ENCODE measurements at regions not wholly inside any gene's neighbourhood (a gene's known extent, or its start where the extent isn't known, plus 50 kb on each side); places are given as distances from the start of the nearest gene placed in this dataset.
"Not testable (repeated sequence)": the region's sequence is repeated elsewhere in the genome, so short reads cannot be mapped to it uniquely, and the experiment has no call there.

DNA sequence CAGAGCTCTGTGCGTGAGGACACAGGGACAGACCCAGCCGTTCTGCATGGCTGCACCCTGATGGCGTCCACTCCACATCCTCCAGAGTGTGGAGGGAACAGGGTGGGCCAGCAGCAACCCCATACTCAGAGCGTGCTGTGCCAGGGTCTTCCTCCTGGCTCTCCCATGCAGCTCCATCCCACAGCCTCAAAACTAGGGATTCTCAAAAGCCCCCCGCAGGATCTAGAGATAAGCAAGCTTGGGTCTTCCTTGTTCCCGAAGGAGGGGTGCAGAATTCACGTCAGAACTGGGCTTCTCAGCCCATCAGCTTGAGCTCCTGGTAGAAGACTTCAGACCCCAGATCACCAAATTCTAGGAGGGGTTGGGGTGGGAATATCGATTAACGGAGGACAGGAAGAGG lies 858.8 kb downstream of the TBC1D22A start:
- no peak for DNase-seq

DNA sequence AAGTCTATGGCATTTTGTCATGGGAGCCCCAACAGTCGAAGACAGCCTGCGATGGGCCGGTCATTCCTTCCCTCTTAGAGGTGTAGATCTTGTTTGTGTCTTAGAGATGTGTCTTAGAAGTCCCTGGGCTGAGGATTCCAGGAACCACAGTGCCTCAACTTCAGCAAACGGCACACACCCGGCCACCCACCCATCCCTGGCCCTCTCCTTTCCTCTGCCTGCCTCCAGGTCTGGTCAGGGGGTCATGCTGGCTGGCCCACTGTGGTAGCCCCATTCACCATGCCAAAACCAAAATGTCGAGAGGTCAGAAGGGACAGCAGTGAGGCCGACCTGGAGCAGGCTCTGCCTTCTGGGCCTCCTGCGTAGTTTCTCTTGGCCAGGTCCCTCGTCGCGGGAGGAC lies 857.9 kb downstream of the TBC1D22A start:
- DNase-seq: no peak

DNA sequence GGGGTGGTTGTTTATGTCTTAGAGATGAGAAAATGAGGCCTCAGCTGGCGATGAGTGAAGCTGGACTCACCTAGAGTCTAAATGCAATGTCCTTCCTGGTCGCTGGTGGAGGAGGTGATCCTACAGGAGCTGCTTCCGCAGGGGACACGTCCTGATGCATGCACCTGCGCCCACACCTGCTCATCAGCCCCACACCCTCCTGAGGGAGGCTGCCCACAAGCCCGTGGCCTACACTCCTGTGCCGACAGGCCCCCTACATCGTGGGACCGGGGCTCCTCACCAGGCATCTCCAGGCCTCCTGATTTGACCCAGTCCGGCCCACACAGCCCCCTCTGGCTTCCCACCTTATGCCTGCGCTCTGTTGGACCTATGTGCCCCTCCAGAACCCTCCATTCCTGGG lies 857.2 kb downstream of the TBC1D22A start:
- DNase-seq: no peak

DNA sequence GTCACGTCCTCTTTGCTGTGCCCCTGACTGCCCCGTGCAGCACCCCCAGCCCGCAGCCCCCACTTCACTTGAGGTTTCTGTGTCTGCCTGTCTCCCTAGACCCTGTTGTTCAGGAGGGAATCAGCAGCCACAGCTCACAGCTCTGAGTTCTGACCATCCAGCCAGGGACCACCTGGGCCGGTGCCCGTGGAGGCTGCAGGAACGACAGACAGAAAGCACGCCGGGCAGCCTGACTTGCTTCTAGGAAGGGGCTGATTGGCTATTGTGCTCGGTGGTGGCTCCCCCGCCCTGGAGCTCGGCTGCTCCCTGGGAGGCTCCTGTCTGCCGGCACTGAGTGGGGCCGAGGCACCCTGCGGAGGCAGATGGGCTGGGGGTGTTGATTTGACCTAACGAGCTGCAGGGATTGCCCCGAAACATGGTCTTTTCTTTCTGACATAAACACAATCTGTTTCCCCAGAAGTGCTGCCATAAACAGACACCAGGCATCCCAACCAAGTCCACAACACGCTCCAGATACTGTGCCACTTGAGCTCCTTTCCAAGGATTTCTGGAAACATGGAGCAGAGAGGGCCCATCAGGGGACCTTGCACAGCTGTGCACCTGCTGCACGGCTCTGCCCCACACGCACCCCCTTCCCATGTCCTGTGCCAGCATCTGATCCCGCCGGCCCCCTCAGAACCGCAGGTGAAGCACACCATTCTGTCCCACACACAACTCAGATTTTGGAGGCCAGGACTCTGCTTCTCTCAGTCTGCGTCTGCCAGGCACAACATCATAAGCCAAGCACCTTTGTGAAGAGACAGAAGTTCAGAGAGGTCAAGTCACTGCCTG lies 855.9 kb downstream of the TBC1D22A start:
- no peak for DNase-seq

DNA sequence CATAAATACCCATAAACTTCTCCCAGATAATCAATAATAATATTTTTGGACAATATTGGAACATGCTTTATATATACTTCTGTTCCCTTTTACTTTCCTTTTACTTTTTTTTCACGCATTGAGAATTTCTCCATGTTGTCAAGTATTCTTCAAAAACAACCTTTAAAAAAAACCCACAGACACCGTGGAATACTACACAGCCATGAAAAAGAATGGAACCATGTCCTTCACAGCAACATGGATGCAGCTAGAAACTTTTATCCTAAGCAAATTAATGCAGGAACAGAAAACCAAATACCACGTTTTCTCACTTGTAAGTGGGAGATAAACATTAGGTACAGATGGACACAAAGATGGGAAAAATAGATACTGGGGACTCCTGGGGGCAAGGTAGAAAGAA lies 854.7 kb downstream of the TBC1D22A start:
- no peak for DNase-seq

DNA sequence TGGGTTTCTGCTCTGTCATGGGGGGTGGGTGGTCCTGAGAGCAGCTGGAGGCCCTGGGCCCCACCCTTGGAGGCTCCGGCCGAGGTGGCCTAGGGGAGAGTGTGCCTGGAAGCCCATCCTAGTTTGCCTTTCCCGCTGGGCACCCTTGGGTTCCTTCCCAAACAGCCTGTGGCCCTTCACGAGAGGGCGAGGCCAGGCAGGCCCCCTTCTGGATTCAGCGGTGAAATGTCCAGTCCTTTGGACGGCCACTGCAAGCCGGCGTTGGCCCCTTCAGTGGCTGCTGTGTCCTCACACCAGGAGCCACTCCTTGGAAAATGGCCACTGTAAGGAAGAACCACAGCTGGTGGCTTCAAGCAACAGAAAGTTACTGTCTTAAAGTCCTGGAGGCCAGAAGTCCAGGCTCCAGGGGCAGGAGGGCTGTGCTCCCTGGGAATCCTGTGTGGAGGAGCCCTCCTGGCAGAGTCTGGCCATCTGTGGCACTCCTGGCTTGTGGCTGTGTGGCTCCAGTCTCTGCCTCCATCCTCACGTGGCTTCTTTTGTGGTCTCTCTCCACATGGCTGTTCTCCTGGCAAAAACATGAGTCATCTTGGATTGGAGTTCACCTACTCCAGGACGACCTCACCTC lies 854.1 kb downstream of the TBC1D22A start:
- DNase-seq: no peak

DNA sequence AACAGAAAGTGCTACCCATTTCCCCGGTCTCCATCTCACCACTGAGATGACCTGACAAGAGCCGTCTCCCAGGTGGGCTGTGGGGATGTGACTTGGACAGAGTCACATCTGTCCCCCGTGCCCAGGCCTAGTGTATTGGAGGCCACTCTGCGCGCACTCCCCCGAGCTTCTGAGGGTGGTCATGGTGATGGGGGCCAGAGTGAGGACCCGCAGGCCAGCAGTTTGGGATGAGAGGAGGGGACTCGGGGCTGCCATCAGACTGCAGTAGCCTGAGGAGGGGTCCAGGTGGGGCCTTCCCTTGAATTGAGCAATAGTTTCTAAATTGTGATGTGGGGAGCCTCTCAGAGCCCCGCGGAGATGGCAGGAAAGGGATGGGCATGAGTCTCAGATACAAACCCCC lies 852.6 kb downstream of the TBC1D22A start:
- DNase-seq: no peak

DNA sequence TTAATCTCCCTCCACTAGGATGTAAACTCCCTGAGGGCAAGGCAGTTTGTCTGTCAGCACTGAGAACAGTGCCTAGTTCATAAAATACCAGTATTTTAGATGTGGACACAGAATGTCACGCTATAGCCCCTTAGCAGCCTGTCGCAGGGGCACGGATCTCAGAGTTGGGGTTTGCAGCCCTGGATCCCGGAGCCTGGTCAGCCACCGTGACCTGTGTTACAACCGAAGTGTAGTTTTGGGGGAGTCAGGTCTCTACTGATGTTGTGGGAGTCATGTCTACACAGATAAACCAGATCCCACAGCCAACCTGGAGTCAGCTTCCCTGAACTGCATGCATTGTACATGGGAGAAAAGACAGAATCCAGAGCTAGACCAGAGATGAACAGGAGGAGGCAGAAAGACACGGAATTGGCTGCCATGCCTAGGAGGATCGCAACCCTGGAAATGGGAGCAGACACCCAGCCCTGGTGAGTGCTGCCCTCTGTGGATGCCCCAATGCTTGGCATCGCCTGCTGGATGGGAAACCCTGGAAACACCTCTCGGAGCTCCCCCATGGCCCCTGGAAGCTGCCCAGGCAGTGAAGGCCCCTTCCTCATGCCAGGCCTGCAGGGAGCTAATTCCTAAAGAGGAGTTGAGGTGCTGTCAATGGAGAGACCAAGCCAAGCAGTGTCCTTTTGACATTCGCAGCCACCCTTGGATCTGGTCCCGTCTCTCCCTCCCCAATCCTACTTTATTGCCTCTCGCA lies 851.3 kb downstream of the TBC1D22A start:
- no peak for DNase-seq

DNA sequence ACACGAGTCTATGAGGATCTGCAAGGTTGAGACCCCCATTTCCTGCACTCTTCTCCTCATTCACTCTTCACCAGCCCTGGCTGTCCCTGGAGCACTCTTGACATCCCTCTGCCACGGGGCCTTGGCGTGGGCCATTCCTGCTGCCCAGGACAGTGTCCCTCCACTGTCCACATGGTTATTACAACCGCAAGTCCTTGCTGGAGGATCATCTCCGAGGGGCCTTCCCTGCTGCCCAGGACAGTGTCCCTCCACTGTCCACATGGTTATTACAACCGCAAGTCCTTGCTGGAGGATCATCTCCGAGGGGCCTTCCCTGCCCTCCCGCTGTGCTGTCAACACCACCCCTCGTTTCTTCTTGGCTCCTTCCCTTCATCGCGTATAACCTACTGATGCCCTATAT lies 850.7 kb downstream of the TBC1D22A start:
- DNase-seq: not testable (repeated sequence)

DNA sequence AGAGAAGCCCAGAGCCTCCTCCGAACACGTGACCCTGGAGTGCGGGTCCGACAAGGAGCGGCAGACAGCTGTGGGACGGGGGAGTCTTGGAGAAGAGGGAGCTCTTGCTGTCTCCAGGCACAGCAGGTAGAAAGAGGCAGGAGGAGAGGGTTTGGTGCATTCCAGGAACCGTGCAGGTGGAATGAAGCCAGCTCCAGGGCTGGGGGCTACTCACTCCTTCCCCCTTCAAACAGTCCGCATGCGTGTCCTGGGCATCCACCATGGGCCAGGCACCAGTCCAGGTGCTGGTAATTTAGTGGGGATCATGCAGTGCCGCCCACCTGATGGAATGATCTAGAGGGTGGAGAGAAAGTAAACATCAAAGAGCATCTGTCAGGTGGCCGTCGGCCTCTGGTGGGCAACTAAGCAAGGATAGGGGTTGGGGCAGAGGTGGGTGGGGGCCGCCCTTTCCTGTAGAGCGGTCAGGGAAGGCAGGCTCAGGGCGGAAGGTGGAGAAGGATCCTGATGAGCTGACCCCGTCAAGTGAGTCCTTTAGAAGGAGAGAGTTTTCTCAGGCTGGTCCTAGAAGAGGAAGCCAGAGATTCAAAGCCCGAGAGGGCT lies 850.0 kb downstream of the TBC1D22A start:
- DNase-seq: no peak

DNA sequence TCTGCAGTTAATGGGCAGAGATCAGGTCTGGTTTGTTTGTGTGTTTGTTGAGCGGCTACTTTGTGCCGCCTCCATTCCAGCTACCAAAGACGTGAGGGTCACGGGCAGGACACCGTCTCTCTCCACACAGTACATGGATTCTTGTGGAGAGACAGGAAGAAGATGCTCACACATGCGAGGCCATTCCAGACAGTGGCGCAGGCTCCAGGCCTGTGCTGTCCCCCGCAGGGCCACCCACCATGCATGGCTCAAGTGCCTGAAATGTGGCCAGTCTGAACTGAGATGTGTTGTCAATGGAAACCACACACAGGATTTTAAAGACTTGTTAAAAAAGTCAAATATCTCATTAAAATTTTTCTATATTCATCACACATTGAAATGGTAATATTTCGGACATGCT lies 848.3 kb downstream of the TBC1D22A start:
- DNase-seq: no peak

DNA sequence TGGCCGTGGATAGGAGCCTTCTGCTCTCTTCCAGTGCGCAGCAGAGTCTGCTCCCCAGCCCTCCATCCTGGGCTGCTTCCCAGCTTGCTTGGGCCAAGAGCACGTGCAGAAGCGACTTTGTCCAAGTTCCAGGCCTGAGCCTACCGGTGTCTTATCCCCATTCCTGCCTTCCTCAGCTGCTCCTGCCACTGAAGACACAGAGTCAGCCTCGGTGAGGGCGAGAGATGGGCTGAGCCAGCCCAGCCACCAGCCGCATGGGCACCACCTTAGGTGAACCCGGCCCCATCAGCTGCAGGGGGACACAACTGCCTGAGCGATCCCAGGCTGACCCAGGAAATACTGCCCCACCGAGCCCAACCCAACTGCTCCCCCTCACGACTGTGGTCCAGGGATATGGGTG lies 847.8 kb downstream of the TBC1D22A start:
- no peak for DNase-seq

DNA sequence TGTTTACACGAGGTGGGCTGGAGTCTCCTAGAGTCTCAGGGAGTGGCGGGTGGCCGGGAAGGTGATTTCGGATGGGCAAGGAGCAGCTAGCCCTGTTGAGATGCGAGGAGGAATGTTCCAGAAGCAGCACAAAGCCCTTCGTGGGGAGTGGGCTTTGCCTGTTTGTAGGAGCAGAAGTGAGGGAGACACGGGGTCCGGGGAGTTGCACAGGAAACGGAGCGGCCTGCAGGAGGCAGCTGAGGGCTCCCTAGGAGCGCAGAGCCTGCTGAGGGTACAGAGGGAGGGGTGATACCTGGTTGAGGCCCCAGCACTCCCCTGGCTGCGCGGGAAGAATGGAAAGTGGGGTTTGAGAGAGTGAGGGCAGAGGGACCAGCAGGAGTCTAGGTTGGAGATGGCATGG lies 847.2 kb downstream of the TBC1D22A start:
- DNase-seq: no peak

DNA sequence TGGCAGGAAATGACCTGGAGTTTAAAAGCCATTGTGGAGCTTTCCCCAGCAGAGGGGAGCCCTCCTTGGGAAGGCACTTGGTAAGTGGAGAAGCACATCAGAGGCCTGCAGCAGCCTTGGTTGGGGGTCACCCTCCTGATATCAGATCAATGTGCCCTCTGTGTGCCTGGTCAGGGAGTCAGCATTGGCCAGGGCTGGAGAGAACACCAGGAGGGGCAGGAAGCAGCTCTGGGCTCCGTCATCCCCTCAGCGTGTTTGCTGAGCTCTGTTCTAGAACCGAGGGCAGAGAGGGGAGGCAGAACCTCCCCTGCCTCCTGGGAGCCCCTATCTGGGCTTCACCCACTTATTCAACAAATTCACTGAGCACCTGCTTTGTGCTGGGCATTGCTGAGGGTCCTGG lies 846.0 kb downstream of the TBC1D22A start:
- DNase-seq: no peak

DNA sequence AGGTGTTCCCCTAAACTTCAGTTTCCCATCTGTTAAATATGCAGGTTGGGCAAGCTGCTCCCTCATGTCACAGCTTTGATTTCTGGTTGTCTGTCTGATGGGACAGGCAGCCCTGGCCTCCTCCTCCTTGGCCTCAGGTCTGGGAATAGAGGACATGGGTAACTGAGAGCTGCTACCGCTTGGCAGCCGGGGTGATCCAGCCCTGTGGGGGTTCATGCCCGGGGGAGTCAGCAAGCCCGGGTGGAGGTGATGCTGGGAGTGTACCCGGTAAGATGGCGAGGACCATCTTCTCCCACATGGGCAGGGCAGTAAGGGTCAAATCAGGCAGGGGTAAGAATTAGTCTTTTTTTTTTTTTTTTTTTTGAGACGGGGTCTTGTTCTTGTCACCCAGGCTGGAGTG lies 845.0 kb downstream of the TBC1D22A start:
- no peak for DNase-seq

DNA sequence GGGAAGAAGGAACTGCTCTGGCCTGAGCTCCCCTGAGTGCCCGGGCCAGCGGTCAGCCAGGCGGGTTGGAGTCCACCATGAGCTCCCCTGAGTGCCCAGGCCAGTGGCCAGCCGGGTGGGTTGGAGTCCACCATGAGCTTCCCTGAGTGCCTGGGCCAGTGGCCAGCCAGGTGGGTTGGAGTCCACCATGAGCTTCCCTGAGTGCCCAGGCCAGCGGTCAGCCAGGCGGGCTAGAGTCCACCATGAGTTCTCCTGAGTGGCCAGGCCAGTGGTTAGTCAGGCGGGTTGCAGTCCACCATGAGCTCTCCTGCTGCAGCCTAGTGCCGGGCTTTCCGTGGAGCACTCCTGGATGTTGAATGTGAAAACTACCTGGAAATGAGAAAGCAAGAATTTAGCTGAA lies 844.0 kb downstream of the TBC1D22A start:
- DNase-seq: no peak

DNA sequence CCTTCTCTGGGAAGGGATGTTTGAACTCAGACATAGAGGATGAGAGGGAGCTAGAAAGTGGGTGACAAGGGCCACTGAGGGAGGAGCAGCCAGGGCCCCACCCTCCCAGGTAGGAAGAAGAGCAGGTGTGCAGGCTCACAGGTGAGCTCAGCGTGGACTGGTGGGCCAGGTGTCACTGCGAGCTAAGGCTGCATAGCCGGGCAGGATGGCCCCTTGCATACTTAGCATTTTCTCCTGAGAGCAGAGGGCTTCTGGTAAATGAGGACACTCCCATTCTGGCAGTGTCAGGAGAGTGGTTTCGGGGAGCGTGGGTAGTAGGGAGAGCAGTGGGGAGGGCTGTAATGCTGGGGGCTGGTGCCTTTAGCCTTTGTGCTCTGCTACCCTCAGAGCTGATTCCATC lies 843.4 kb downstream of the TBC1D22A start:
- no peak for DNase-seq

DNA sequence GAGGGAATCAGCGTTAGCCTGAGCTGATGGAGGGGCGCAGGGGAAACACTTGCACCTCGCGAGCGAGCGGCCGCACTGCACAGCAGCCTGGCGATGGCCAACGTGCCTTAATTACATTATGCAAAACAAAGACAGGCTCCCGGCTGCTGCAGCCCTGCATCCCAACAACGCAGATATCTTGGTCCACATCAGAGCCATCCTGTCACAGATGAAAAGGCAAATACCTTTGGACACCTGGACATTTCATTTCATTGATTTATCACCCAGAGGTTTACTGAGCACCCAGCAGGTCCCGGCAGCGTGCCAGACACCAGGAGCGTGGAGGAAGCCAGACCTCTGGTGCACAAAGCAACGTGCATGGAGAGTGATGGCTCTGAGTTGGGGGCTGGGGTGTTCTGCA lies 843.0 kb downstream of the TBC1D22A start:
- DNase-seq: no peak

DNA sequence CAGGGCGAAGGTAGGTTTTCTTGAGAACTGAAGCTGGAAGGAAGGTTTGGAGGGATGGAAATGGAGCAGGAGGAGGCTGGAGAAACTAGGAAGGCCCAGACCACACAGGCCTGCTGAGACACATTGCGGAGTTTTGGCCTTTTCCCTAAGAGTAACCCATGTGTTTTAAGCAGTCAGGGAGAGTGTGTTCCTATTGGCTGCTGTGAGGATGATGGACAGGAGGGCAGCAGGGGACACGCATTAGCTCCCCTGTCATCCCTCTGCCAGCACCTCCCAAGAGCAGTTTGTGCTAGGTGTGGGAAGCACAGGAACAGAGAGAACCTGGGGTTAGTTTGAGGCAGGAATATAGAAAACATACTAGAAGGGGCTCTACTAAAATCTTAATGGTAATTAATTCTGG lies 842.1 kb downstream of the TBC1D22A start:
- no peak for DNase-seq

DNA sequence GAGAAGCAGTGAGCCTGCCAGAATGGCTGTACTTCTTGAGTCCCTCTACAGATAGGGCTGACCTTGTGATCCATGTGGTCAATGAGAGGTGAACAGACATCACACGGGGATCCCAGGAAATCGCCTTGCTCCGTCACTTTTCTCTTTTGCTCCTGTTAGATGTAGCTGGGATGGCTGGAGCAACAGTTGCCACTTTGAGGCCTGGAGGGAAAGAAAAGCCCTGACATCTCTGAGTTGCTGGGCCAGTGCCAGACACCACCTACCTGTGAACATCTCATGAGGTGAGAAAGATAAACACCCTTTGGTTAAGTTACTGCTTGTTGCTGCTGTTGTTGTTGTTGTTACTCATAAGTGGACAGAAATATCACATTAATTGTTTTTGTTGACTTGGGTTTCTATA lies 840.3 kb downstream of the TBC1D22A start:
- no peak for DNase-seq

DNA sequence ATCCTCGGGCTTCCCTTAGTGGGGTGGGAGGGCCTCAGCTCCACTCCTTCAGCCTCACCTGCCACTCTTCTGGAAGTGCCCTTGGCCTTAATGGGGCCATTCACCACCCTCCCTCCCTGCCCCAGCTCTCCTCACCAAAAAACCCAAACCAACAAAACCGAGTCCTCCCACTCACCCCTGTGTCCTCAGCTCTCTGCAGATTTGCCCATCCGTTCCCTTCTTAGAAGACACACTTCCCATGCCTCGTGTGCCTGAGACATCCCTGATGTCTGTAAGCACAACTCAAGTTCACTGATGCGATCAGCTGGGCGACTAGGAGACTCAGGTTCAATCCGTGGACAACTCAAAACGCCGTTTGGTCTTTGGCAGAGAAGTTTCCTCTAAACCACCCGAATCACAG lies 839.2 kb downstream of the TBC1D22A start:
- no peak for DNase-seq
